HG02623 (cell line): ENCODE measurements at regions not wholly inside any gene's neighbourhood (a gene's known extent, or its start where the extent isn't known, plus 50 kb on each side); places are given as distances from the start of the nearest gene placed in this dataset.

Experiments
- ATAC-seq: cut with Tn5 transposase; IDR thresholded peaks from one replicate; pipeline ENCODE4 v1.9.1; 2021; ENCODE audit warnings: moderate library complexity; ENCODE audit not compliant: unreplicated experiment

- no peak for ATAC-seq
Observed at GRCh38 chr13:73372666-73373627, 314.1 kb downstream of the KLF5 start.

DNA sequence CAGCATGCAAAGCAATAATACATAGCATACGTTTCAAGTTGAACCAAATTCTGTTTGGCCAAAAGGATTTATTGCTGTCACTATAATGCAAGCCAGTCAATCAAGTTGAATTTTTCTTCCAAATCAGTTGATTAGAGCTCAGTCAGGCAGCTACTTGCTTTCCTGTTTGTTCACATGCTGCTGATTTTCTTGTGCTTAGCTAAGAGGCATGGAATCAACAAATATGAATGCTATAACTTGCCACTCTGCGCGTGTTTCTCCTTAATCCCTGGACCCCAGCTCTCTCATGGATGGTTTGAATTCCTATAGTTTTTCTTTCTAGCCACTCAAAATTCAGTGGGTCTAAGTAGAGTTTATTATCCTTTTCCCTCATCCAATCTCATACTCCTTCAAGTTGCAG is 311.3 kb downstream of the KLF5 start:
- ATAC-seq, result no peak

DNA sequence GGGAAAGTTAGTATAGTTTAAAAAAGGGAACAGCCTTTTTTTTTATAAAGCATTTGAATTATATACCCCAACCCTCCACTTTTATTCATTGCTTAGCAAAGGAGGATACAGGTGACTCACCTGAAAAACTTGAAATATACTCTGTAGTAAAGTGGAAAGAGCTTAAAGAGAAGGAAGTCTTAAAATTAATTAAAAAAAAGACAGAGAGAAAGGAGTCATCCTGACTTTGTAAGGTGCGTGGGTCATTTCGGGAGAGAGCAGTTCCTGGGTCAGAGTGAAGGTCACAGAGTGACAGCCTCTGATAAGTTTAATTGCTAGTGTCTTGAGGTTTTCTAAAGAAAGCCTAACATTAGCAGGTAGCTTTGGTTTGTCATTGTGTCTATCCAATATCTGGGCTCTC is 310.3 kb downstream of the KLF5 start:
- no peak for ATAC-seq

DNA sequence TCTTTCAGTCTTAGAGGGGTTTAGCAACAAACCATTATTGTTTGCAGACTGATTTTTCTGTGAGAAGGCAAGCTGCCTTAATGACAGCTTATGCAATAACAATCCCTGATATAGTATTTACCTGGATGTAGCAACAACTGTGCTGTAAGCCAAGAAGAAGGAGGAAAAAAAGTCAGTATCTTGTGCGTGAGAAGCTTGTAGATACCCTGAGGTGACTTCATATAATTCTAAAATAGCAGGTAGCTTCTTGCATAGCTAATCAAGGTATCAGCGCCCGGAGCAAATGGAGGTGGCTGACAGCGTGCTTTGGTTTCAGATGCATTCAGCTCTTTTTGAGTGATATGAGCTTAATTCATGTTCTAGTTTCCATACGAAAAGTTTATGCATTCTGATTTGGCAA is 309.8 kb downstream of the KLF5 start:
- ATAC-seq, result no peak

GRCh38 chr13:73367886-73368285 is 309.1 kb downstream of the KLF5 start:
- no peak for ATAC-seq

DNA sequence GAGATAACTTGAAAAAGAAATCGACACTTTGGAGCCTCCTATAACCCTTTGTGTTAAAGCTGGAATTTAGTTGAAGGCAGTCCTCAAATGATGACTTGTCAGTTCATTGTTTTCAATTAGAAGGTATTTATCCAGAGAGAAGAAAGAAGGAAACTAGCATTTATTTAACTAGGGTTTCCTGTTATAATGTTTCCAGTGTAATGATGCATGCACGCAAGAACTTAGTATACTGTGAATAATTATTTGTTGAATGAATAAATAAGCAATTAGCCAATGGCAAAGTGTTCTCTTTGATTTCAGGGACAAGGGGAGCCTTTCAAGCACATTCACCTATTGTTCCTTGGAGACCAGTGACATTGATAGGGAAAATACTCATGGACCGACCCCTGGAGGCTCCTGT is 307.4 kb downstream of the KLF5 start:
- ATAC-seq, result no peak

GRCh38 chr13:73365681-73366080 is 306.9 kb downstream of the KLF5 start:
- ATAC-seq, result no peak

GRCh38 chr13:73365252-73365651 is 306.4 kb downstream of the KLF5 start:
- no peak for ATAC-seq

GRCh38 chr13:73364736-73365135 is 305.9 kb downstream of the KLF5 start:
- ATAC-seq, result no peak

GRCh38 chr13:73358606-73359095 is 299.8 kb downstream of the KLF5 start:
- ATAC-seq, result no peak

- ATAC-seq, result no peak
Observed at GRCh38 chr13:73355134-73355533, 296.3 kb downstream of the KLF5 start.

- ATAC-seq, result no peak
Observed at GRCh38 chr13:73351730-73352129, 292.9 kb downstream of the KLF5 start.

GRCh38 chr13:73341748-73342147 is 282.9 kb downstream of the KLF5 start:
- ATAC-seq, result no peak

DNA sequence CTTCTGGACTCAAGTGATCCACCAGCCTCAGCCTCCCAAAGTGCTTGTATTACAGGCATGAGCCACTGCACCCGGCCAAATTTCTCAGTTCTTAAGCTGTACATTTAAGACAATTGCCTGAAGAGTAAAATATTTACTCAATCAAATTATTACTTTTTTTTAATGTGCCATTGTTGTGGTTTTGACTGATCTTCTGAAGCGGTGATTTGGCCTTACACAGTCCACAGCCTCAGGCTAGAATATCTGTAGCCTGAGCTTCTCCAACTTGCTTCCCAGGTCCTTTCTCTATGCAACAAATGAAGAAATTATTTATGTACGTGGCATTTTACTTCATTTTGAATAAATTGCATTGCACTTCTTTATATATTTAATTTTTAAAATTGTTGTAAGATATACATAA is 281.3 kb downstream of the KLF5 start:
- no peak for ATAC-seq

DNA sequence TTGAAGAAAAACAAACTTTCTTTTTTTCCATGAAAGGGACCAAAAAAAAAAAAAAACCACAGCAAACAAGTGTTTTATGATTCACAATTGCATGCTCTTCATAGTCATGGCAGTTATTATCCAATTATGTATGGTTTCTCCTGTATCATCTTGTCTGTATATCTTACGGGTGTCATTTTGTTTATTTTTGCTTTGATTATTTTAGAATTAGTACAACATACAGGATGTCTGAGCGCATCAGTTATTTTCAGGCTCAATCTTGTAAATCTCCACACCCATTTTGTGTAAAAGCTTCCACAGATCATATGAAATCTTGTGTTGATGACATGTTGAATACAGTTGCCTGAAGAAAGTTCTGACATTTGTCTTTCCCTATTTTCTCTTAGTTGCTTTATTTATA is 280.3 kb downstream of the KLF5 start:
- no peak for ATAC-seq

DNA sequence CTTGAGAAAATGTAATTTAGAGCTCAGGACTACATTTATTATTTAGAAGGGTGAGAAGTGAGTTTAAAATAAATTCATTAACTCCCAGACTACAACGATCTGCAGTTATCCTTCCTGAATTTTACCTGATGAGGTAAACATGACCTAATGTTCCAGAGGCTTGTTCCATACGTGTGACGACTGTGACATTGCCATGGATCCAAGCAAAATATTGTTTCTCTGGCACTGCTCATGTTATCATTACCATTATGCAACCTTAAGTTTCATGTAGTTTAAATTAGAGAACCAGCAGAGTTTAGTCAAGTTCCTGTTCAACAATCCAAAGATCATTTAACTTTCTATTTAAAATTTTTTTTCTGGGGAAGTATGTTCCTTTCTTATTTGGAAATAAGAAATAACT is 279.6 kb downstream of the KLF5 start:
- no peak for ATAC-seq

GRCh38 chr13:73337532-73337931 is 278.7 kb downstream of the KLF5 start:
- no peak for ATAC-seq

DNA sequence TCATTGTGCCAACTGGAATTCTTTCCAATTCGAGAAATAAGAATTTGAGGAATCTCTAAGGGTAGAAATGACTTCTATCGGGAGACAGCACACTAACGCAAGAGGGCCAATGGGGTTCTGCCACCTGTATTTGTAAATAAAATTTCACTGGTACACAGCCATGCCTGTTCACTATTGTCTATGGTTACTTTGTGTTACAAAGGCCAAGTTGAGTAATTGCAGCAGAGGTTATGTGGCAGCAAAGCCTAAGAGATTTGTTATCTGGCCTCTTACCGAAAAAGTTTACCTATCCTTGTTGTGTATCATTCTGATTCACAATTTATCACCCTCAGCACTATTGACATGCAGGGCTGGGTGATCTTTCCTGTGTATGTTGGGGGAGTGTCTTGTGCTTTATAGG is 278.0 kb downstream of the KLF5 start:
- ATAC-seq, result no peak

DNA sequence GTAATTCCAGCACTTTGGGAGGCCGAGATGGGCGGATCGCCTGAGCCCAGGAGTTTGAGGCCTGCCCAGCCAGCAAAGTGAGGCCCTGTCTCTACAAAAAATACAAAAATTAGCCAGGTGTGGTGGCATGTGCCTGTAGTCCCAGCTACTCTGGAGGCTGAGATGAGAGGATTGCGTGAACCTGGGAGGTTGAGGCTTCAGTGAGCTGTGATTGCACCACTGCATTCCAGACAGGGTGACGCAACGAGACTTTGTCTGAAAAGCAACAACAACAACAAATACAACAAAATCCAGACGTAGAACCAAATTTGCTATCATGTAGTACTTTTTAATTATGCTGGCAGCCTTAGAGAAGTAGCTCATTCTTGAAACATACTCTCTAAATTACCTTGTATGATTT is 277.1 kb downstream of the KLF5 start:
- no peak for ATAC-seq

DNA sequence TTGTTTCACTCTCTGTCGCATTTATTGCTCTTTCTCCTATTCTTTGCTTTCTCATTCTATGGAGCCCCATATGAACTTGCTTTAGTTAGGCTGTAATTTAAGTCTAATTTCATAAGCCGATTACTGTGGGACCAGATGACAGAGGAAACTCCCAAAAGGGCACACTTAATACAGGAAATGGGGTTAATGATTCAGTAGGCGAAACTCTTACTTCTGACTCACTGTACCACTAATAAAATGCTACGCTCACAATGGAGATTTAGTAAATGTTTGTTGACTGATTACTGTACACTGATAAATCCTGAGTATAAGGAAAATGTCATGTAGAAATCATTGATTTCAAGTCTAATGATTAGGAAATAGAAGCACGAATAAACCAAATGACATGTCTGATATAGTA is 276.4 kb downstream of the KLF5 start:
- ATAC-seq, result peak; percentile 95

DNA sequence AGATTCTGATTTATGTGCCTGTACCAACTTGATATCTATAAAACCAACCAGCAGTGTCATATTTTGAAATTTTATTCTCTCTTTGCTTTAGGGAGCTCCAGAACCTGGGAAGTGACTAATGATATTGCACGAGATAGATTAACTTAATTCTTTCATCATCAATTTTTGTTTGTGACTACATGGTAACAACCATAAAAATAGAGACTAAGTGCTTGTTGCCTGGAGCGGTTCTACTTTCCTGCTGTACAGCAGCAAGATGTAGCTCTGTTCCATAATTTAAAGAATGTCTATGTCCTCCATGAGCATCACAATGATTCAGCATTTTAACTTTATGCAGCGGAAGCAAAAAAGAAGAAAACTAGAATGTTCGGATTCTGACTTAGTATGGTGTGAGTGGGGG is 275.6 kb downstream of the KLF5 start:
- ATAC-seq, result no peak

DNA sequence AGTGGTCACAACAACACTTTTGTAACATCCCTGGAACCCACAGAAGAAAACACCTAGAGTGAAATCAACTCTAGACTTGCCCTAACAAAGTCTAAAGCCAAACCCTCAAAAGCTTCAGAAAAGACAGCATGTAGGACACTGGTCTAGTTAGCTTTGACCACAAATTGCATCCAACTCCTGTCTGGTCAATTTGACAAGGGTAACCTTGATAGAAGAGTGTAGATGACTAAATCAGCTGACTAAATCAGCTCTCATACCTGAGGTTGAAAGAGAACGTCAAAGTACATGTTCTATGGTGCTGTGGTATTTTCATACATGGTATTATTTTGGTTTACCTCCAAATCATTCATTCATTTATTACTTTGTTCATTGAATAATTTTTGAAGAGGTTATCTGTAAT is 272.8 kb downstream of the KLF5 start:
- no peak for ATAC-seq

- ATAC-seq, result no peak
Observed at GRCh38 chr13:73329355-73329754, 270.6 kb downstream of the KLF5 start.
